Skeletal muscle cell (primary cell): ENCODE measurements at regions not wholly inside any gene's neighbourhood (a gene's known extent, or its start where the extent isn't known, plus 50 kb on each side); places are given as distances from the start of the nearest gene placed in this dataset.

Experiments used
- DNase-seq: peaks from one replicate; pipeline ENCODE4 v3.0.0-alpha.2; 2010; ENCODE audit warnings: low read depth
- H3K4me3 ChIP-seq: 2 replicates; pipeline ENCODE4 v1.5.1; 2011; ENCODE audit warnings: low read depth, mild to moderate bottlenecking, control low read depth, low read length, moderate library complexity

- DNase-seq, result no peak
- no peak overlapping the region for H3K4me3 ChIP-seq
Observed at GRCh38 chr2:60301726-60302125, 251.7 kb downstream of the BCL11A start.

- DNase-seq, result no peak
- H3K4me3 ChIP-seq, result no peak overlapping the region
Observed at GRCh38 chr2:60299179-60299578, 254.3 kb downstream of the BCL11A start.

- no peak for DNase-seq
Observed at GRCh38 chr2:60298006-60298696, 255.3 kb downstream of the BCL11A start.

GRCh38 chr2:60297296-60298005 is 256.0 kb downstream of the BCL11A start:
- no peak overlapping the region for H3K4me3 ChIP-seq
- no peak for DNase-seq

More at GRCh38 chr2:60298006-60298696, 255.3 kb downstream of the BCL11A start:
- no peak overlapping the region for H3K4me3 ChIP-seq

- no peak for DNase-seq
- H3K4me3 ChIP-seq, result no peak overlapping the region
Observed at GRCh38 chr2:60296219-60296955, 257.1 kb downstream of the BCL11A start.

- no peak for DNase-seq
- no peak overlapping the region for H3K4me3 ChIP-seq
Observed at GRCh38 chr2:60295636-60295962, 257.9 kb downstream of the BCL11A start.

GRCh38 chr2:60294901-60295635 is 258.4 kb downstream of the BCL11A start:
- H3K4me3 ChIP-seq, result no peak overlapping the region
- DNase-seq, result no peak

GRCh38 chr2:60292242-60292641 is 261.2 kb downstream of the BCL11A start:
- no peak overlapping the region for H3K4me3 ChIP-seq
- no peak for DNase-seq

GRCh38 chr2:60290509-60290908 is 262.9 kb downstream of the BCL11A start:
- H3K4me3 ChIP-seq, result no peak overlapping the region
- DNase-seq, result no peak

- H3K4me3 ChIP-seq, result no peak overlapping the region
- no peak for DNase-seq
Observed at GRCh38 chr2:60285626-60286316, 267.7 kb downstream of the BCL11A start.

- no peak overlapping the region for H3K4me3 ChIP-seq
- DNase-seq, result no peak
Observed at GRCh38 chr2:60283626-60284025, 269.8 kb downstream of the BCL11A start.

GRCh38 chr2:60282886-60283285 is 270.6 kb downstream of the BCL11A start:
- no peak overlapping the region for H3K4me3 ChIP-seq
- DNase-seq, result no peak

- no peak overlapping the region for H3K4me3 ChIP-seq
- no peak for DNase-seq
Observed at GRCh38 chr2:60281730-60282129, 271.7 kb downstream of the BCL11A start.

GRCh38 chr2:60280238-60280637 is 273.2 kb downstream of the BCL11A start:
- H3K4me3 ChIP-seq, result no peak overlapping the region
- no peak for DNase-seq

GRCh38 chr2:60278906-60279305 is 274.5 kb downstream of the BCL11A start:
- H3K4me3 ChIP-seq, result no peak overlapping the region
- DNase-seq, result no peak

GRCh38 chr2:60275958-60276357 is 277.5 kb downstream of the BCL11A start:
- no peak for DNase-seq

GRCh38 chr2:60273836-60274235 is 279.6 kb downstream of the BCL11A start:
- no peak overlapping the region for H3K4me3 ChIP-seq
- DNase-seq, result no peak

More at GRCh38 chr2:60275958-60276357, 277.5 kb downstream of the BCL11A start:
- no peak overlapping the region for H3K4me3 ChIP-seq

- no peak for DNase-seq
- no peak overlapping the region for H3K4me3 ChIP-seq
Observed at GRCh38 chr2:60271713-60272112, 281.7 kb downstream of the BCL11A start.

GRCh38 chr2:60271131-60271530 is 282.3 kb downstream of the BCL11A start:
- no peak overlapping the region for H3K4me3 ChIP-seq
- DNase-seq, result no peak
